Cardiac fibroblast (primary cell): ENCODE measurements at regions not wholly inside any gene's neighbourhood (a gene's known extent, or its start where the extent isn't known, plus 50 kb on each side); places are given as distances from the start of the nearest gene placed in this dataset.
"Not testable (repeated sequence)": the region's sequence is repeated elsewhere in the genome, so short reads cannot be mapped to it uniquely, and the experiment has no call there.

Source experiments
- DNase-seq, 2 donors: peaks; one replicate each; pipeline versions ENCODE4 v3.0.0 to v3.0.0-alpha.2; 2010; ENCODE audit warnings: low read depth in 2 of 2
- H3K4me3 ChIP-seq, 2 donors: replicated peaks in 1 of 2; 1 replicate in 1 of 2; 2 replicates in 1 of 2; pipeline ENCODE4 v1.5.1; 2011; ENCODE audit warnings: low read depth in 2 of 2, low read length in 2 of 2, mild to moderate bottlenecking in 2 of 2, moderate library complexity in 1 of 2
- TF ChIP-seq, protein P1 (sequence below): IDR thresholded peaks from one replicate; pipeline ENCODE4 v1.5.1; 2011; ENCODE audit warnings: low read depth, mild to moderate bottlenecking, low read length, inconsistent platforms

DNA sequence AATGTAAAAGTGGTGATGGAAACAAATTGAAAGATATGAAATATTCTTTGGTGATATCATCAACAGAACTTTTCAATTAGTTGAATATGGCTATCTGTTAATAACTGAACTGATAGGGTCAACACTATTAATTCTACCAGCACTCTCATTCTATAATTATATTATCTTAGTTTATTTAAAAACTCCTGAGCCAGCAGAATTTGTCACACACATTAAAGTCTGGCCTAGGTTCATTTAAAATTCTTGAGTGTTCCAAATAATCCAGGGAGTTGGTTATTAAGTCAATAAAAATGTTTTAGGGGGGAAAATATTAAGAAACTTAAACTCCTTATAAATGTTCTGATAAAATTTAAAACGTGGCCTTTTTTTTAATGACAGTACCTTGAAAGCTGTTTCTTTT is 189.6 kb upstream of the GRM7 start:
- TF ChIP-seq, protein P1, sequence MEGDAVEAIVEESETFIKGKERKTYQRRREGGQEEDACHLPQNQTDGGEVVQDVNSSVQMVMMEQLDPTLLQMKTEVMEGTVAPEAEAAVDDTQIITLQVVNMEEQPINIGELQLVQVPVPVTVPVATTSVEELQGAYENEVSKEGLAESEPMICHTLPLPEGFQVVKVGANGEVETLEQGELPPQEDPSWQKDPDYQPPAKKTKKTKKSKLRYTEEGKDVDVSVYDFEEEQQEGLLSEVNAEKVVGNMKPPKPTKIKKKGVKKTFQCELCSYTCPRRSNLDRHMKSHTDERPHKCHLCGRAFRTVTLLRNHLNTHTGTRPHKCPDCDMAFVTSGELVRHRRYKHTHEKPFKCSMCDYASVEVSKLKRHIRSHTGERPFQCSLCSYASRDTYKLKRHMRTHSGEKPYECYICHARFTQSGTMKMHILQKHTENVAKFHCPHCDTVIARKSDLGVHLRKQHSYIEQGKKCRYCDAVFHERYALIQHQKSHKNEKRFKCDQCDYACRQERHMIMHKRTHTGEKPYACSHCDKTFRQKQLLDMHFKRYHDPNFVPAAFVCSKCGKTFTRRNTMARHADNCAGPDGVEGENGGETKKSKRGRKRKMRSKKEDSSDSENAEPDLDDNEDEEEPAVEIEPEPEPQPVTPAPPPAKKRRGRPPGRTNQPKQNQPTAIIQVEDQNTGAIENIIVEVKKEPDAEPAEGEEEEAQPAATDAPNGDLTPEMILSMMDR, result no peak
- no peak for DNase-seq
- H3K4me3 ChIP-seq, result no peak overlapping the region

DNA sequence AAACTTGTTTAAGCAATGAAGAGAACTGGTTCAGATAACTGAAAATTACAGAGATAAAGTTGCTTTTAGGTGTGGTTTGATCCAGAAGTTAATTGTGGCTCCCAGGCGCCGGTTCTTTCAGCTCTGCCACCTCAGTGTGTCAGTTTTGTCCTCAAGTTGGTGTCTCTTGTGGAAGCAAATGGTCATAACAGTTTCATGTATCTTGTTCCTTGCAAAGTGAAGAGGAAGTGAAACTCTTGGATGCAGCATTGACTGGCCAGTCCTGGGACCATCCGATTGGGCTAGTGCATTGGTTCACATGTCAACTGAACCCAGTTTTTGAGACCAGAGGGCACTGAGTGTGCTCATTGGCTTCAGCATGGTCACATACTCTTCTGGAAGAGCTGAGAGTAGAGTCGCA is 181.4 kb upstream of the GRM7 start:
- TF ChIP-seq, protein P1, result no peak
- no peak overlapping the region for H3K4me3 ChIP-seq
- DNase-seq, result no peak

DNA sequence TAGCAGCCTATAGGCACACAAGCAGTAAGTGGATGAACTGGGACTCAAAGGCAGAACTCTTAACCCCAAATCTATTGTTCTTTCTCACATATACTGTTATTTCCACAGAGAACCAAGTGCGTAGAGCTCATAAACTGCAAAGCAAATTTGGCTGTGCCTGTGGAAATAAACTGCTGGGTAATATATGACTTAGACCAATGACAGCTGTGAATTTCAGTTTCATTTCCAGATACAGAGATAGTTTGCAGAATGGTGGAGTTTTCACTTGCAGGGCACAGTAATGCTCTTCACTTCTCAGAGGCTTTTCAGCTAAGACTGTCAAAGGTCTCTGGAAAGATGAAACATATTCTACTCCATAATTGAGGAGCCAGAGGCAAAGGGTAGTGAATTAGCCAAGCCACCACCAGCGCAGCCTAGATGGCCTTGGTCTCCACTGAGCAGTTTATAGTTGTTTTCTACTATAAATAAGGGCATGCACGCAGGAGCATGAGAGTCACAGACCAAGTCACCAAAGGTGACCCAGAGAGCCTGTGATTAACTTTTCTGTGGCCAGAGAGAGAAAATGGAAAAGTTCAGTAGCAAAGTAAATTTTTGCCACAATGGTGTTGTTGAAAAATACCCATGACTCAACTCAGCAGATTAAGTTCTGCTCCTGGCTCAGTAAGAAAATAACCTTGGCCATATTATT is 180.7 kb upstream of the GRM7 start:
- TF ChIP-seq, protein P1, result no peak
- H3K4me3 ChIP-seq, result no peak overlapping the region
- no peak for DNase-seq

DNA sequence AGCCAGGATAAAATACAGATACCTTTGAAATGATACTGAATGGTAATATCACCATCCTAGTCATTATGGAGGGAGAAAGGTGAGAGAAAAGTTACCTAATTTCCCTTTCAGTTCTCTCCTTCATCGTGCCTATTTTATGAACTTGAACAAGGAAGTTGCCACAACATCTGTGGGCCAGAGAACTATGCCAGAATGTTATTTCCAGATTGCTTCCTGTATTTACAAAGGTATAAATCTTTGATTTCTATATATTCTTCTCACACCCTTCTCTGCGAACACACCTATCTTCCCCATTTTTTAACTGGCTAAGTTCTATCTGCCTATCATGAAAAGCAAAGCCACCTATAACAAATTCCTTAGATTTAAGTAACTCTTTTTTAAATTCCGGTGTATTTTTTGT is 163.6 kb upstream of the GRM7 start:
- H3K4me3 ChIP-seq, result no peak overlapping the region
- no peak for DNase-seq
- TF ChIP-seq, protein P1, result no peak

DNA sequence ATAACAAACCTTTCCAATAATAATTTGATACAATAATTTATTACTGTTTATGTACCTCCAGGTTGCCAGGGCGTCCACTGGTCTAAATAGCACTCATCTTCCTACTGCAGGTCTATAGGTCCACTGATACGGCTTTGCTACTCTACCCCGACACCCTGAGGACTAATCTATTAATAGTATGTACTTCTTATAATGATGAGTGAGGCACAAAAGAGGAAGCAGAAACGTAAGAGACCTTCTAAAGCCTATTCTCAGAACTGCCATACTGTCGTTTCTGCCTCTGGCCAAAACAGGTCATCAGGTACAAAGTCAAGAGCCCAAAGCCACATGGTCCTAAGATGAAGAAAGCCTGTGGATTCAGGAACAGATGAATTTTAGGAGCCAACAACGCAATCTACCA is 163.2 kb upstream of the GRM7 start:
- no peak for DNase-seq
- H3K4me3 ChIP-seq, result no peak overlapping the region
- TF ChIP-seq, protein P1, result no peak

DNA sequence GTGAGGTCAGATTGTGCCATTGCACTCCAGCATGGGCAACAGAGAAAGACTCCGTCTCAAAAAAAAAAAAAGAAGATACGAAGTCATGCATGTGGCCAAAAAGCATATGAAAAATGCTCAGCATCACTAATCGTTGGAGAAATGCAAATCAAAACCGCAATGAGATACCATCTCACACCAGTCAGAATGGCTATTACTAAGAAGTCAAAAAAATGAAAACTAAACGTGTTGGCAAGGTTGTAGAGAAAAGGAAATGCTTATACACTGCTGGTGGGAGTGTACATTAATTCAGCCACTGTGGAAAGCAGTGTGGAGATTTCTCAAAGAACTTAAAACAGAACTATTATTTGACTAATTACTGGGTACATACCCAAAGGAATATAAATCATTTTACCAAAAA is 156.1 kb upstream of the GRM7 start:
- H3K4me3 ChIP-seq, DNase-seq: not testable (repeated sequence)

DNA sequence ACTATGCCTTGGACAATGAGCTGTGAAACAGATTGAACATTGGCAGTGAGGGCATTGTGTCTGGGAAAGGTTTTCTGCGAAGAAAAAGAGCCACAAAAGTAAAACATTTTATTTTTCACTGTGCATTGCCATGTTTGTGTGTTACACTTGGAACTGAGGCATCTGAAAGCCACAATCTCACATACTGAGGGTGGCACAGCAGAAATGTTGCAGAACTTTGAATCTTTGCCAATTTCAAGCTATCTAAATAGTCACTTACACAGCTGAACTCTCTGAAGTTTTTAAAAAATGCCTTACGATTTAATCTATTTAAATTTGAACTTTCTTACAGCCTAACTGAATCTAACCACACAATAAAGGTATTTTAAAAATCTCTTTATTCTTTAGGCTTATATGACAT is 154.1 kb upstream of the GRM7 start:
- TF ChIP-seq, protein P1, result no peak
- H3K4me3 ChIP-seq, result no peak overlapping the region
- DNase-seq, result no peak
